ENCODE measurements at regions not wholly inside any gene's neighbourhood (a gene's known extent, or its start where the extent isn't known, plus 50 kb on each side); places are given as distances from the start of the nearest gene placed in this dataset.

GRCh38 chr2:59378127-59378526 is 1137.0 kb upstream of the FANCL start:
- no CpG with 5 or more reads among the region's 1 CpG for WGBS (ENCODE audit: extremely low coverage, insufficient coverage, low lambda C conversion rate)
- no peak for DNase-seq

GRCh38 chr2:59366288-59366687 is 1125.2 kb upstream of the FANCL start:
- Histone ChIP-seq H2AK5ac (ENCODE audit: low read length) (no peak overlapping the region), H3K56ac (ENCODE audit: low read length) (no peak overlapping the region), H2BK120ac (ENCODE audit: low read depth, low read length) (no peak overlapping the region), H3K79me2 (ENCODE audit: control insufficient read depth, insufficient read depth, low read length) (no peaks in the 10 kb centered on the region), H4K5ac (ENCODE audit: low read length) (no peak overlapping the region), H3K4me3 (ENCODE audit: low read length) (no peak overlapping the region), H4K8ac (ENCODE audit: low read depth, low read length) (no peak overlapping the region), H3K27me3 (ENCODE audit: insufficient read depth, low read length, poor library complexity) (no peaks in the 10 kb centered on the region), H3K4ac (ENCODE audit: low read depth, low read length) (no peak overlapping the region), H3K79me1 (ENCODE audit: low read length) (no peaks in the 10 kb centered on the region), H2BK15ac (replicated peaks; ENCODE audit: low read depth) (no peak overlapping the region), H3K23ac (ENCODE audit: low read length) (no peak overlapping the region), H3K27ac (ENCODE audit: low read depth, low read length) (no peak overlapping the region), H3K4me2 (ENCODE audit: low read length) (no peak overlapping the region), H3K36me3 (ENCODE audit: control insufficient read depth, insufficient read depth, low read length) (no peaks in the 10 kb centered on the region), H3K4me1 (ENCODE audit: control insufficient read depth, low read depth, low read length) (no peaks in the 10 kb centered on the region), H2BK5ac (ENCODE audit: low read length) (no peak overlapping the region), H3K18ac (ENCODE audit: low read length) (no peak overlapping the region), H3K9ac (ENCODE audit: low read length) (no peak overlapping the region)
- DNase-seq, result no peak

More at GRCh38 chr2:59378127-59378526, 1137.0 kb upstream of the FANCL start:
- Histone ChIP-seq H3K4me1 (ENCODE audit: control insufficient read depth, low read depth, low read length) (no peaks in the 10 kb centered on the region), H4K5ac (ENCODE audit: low read length) (no peak overlapping the region), H3K56ac (ENCODE audit: low read length) (no peak overlapping the region), H3K79me1 (ENCODE audit: low read length) (no peaks in the 10 kb centered on the region), H4K8ac (ENCODE audit: low read depth, low read length) (no peak overlapping the region), H2BK15ac (replicated peaks; ENCODE audit: low read depth) (no peak overlapping the region), H3K9ac (ENCODE audit: low read length) (no peak overlapping the region), H3K79me2 (ENCODE audit: control insufficient read depth, insufficient read depth, low read length) (no peaks in the 10 kb centered on the region), H3K23ac (ENCODE audit: low read length) (no peak overlapping the region), H3K27me3 (ENCODE audit: insufficient read depth, low read length, poor library complexity) (no peaks in the 10 kb centered on the region), H2AK5ac (ENCODE audit: low read length) (no peak overlapping the region), H3K36me3 (ENCODE audit: control insufficient read depth, insufficient read depth, low read length) (no peaks in the 10 kb centered on the region), H2BK5ac (ENCODE audit: low read length) (no peak overlapping the region), H3K4ac (ENCODE audit: low read depth, low read length) (no peak overlapping the region), H3K18ac (ENCODE audit: low read length) (no peak overlapping the region), H2BK120ac (ENCODE audit: low read depth, low read length) (no peak overlapping the region), H3K4me3 (ENCODE audit: low read length) (no peak overlapping the region), H3K4me2 (ENCODE audit: low read length) (no peak overlapping the region), H3K27ac (ENCODE audit: low read depth, low read length) (no peak overlapping the region)

GRCh38 chr2:59354498-59354897 is 1113.4 kb upstream of the FANCL start:
- Histone ChIP-seq H3K18ac (ENCODE audit: low read length) (no peak overlapping the region), H2BK120ac (ENCODE audit: low read depth, low read length) (no peak overlapping the region), H3K79me1 (ENCODE audit: low read length) (no peaks in the 10 kb centered on the region), H3K79me2 (ENCODE audit: control insufficient read depth, insufficient read depth, low read length) (no peaks in the 10 kb centered on the region), H3K36me3 (ENCODE audit: control insufficient read depth, insufficient read depth, low read length) (no peaks in the 10 kb centered on the region), H3K4ac (ENCODE audit: low read depth, low read length) (no peak overlapping the region), H2AK5ac (ENCODE audit: low read length) (no peak overlapping the region), H3K27me3 (ENCODE audit: insufficient read depth, low read length, poor library complexity) (no peaks in the 10 kb centered on the region), H3K4me1 (ENCODE audit: control insufficient read depth, low read depth, low read length) (no peaks in the 10 kb centered on the region), H3K23ac (ENCODE audit: low read length) (no peak overlapping the region), H4K5ac (ENCODE audit: low read length) (no peak overlapping the region), H3K9ac (ENCODE audit: low read length) (no peak overlapping the region), H3K4me3 (ENCODE audit: low read length) (no peak overlapping the region), H3K27ac (ENCODE audit: low read depth, low read length) (no peak overlapping the region), H4K8ac (ENCODE audit: low read depth, low read length) (no peak overlapping the region), H3K4me2 (ENCODE audit: low read length) (no peak overlapping the region), H3K56ac (ENCODE audit: low read length) (no peak overlapping the region), H2BK5ac (ENCODE audit: low read length) (no peak overlapping the region), H2BK15ac (replicated peaks; ENCODE audit: low read depth) (no peak overlapping the region)
- no peak for DNase-seq
- no CpG with 5 or more reads among the region's 3 CpGs for WGBS (ENCODE audit: extremely low coverage, insufficient coverage, low lambda C conversion rate)

GRCh38 chr2:59353306-59353921 is 1112.3 kb upstream of the FANCL start:
- no peak overlapping the region for H2BK15ac ChIP-seq (replicated peaks; ENCODE audit: low read depth)
- H3K27ac ChIP-seq (ENCODE audit: low read depth, low read length), result no peak overlapping the region
- DNase-seq, result peak; percentile 7
- H4K5ac ChIP-seq (ENCODE audit: low read length), result no peak overlapping the region
- no peaks in the 10 kb centered on the region for H3K27me3 ChIP-seq (ENCODE audit: insufficient read depth, low read length, poor library complexity)
- no peaks in the 10 kb centered on the region for H3K4me1 ChIP-seq (ENCODE audit: control insufficient read depth, low read depth, low read length)
- no CpG with 5 or more reads among the region's 5 CpGs for WGBS (ENCODE audit: extremely low coverage, insufficient coverage, low lambda C conversion rate)
- H3K56ac ChIP-seq (ENCODE audit: low read length), result no peak overlapping the region
- no peak overlapping the region for H3K4me2 ChIP-seq (ENCODE audit: low read length)
- H3K36me3 ChIP-seq (ENCODE audit: control insufficient read depth, insufficient read depth, low read length), result no peaks in the 10 kb centered on the region
- H3K23ac ChIP-seq (ENCODE audit: low read length), result no peak overlapping the region
- H3K18ac ChIP-seq (ENCODE audit: low read length), result no peak overlapping the region
- no peaks in the 10 kb centered on the region for H3K79me2 ChIP-seq (ENCODE audit: control insufficient read depth, insufficient read depth, low read length)
- no peak overlapping the region for H3K4ac ChIP-seq (ENCODE audit: low read depth, low read length)
- no peaks in the 10 kb centered on the region for H3K79me1 ChIP-seq (ENCODE audit: low read length)
- no peak overlapping the region for H3K9ac ChIP-seq (ENCODE audit: low read length)
- H2AK5ac ChIP-seq (ENCODE audit: low read length), result no peak overlapping the region
- H3K4me3 ChIP-seq (ENCODE audit: low read length), result no peak overlapping the region
- no peak overlapping the region for H2BK120ac ChIP-seq (ENCODE audit: low read depth, low read length)
- no peak overlapping the region for H4K8ac ChIP-seq (ENCODE audit: low read depth, low read length)
- H2BK5ac ChIP-seq (ENCODE audit: low read length), result no peak overlapping the region

- no peaks in the 10 kb centered on the region for H3K79me2 ChIP-seq (ENCODE audit: control insufficient read depth, insufficient read depth, low read length)
- H2BK15ac ChIP-seq (replicated peaks; ENCODE audit: low read depth), result no peak overlapping the region
- H3K4me2 ChIP-seq (ENCODE audit: low read length), result no peak overlapping the region
- H3K4me1 ChIP-seq (ENCODE audit: control insufficient read depth, low read depth, low read length), result peaks cover 1% of the 10 kb centered on the region
- H2BK5ac ChIP-seq (ENCODE audit: low read length), result no peak overlapping the region
- no peak overlapping the region for H3K56ac ChIP-seq (ENCODE audit: low read length)
- no peak overlapping the region for H2AK5ac ChIP-seq (ENCODE audit: low read length)
- H3K4me3 ChIP-seq (ENCODE audit: low read length), result no peak overlapping the region
- H2BK120ac ChIP-seq (ENCODE audit: low read depth, low read length), result no peak overlapping the region
- no peak overlapping the region for H3K4ac ChIP-seq (ENCODE audit: low read depth, low read length)
- H3K36me3 ChIP-seq (ENCODE audit: control insufficient read depth, insufficient read depth, low read length), result no peaks in the 10 kb centered on the region
- H3K27me3 ChIP-seq (ENCODE audit: insufficient read depth, low read length, poor library complexity), result no peaks in the 10 kb centered on the region
- no CpG with 5 or more reads among the region's 1 CpG for WGBS (ENCODE audit: extremely low coverage, insufficient coverage, low lambda C conversion rate)
- H3K27ac ChIP-seq (ENCODE audit: low read depth, low read length), result no peak overlapping the region
- H4K5ac ChIP-seq (ENCODE audit: low read length), result no peak overlapping the region
- DNase-seq, result peak; percentile 21
- no peak overlapping the region for H3K9ac ChIP-seq (ENCODE audit: low read length)
- H3K18ac ChIP-seq (ENCODE audit: low read length), result no peak overlapping the region
- H4K8ac ChIP-seq (ENCODE audit: low read depth, low read length), result no peak overlapping the region
- no peak overlapping the region for H3K23ac ChIP-seq (ENCODE audit: low read length)
- no peaks in the 10 kb centered on the region for H3K79me1 ChIP-seq (ENCODE audit: low read length)
Observed at GRCh38 chr2:59342166-59342565, 1101.0 kb upstream of the FANCL start.

GRCh38 chr2:59339837-59340207 is 1098.7 kb upstream of the FANCL start:
- DNase-seq, result no peak
- no peak overlapping the region for H3K23ac ChIP-seq (ENCODE audit: low read length)
- no CpG with 5 or more reads among the region's 2 CpGs for WGBS (ENCODE audit: extremely low coverage, insufficient coverage, low lambda C conversion rate)
- H3K36me3 ChIP-seq (ENCODE audit: control insufficient read depth, insufficient read depth, low read length), result no peaks in the 10 kb centered on the region
- H3K79me2 ChIP-seq (ENCODE audit: control insufficient read depth, insufficient read depth, low read length), result no peaks in the 10 kb centered on the region
- no peak overlapping the region for H2BK5ac ChIP-seq (ENCODE audit: low read length)
- H3K9ac ChIP-seq (ENCODE audit: low read length), result no peak overlapping the region
- no peak overlapping the region for H3K4me3 ChIP-seq (ENCODE audit: low read length)
- H3K4me2 ChIP-seq (ENCODE audit: low read length), result no peak overlapping the region
- no peak overlapping the region for H4K8ac ChIP-seq (ENCODE audit: low read depth, low read length)
- no peak overlapping the region for H3K27ac ChIP-seq (ENCODE audit: low read depth, low read length)
- no peak overlapping the region for H2BK120ac ChIP-seq (ENCODE audit: low read depth, low read length)
- no peak overlapping the region for H2AK5ac ChIP-seq (ENCODE audit: low read length)
- H3K4me1 ChIP-seq (ENCODE audit: control insufficient read depth, low read depth, low read length), result peaks cover 1% of the 10 kb centered on the region
- H2BK15ac ChIP-seq (replicated peaks; ENCODE audit: low read depth), result no peak overlapping the region
- no peak overlapping the region for H3K18ac ChIP-seq (ENCODE audit: low read length)
- no peak overlapping the region for H4K5ac ChIP-seq (ENCODE audit: low read length)
- no peaks in the 10 kb centered on the region for H3K79me1 ChIP-seq (ENCODE audit: low read length)
- H3K27me3 ChIP-seq (ENCODE audit: insufficient read depth, low read length, poor library complexity), result no peaks in the 10 kb centered on the region
- no peak overlapping the region for H3K4ac ChIP-seq (ENCODE audit: low read depth, low read length)
- no peak overlapping the region for H3K56ac ChIP-seq (ENCODE audit: low read length)

Data from mesendoderm (in vitro differentiated cells).